ENCODE measurements at regions not wholly inside any gene's neighbourhood (a gene's known extent, or its start where the extent isn't known, plus 50 kb on each side); places are given as distances from the start of the nearest gene placed in this dataset.

GRCh38 chr2:166812166-166812891, 76.0 kb upstream of the XIRP2 start:
- TF ChIP-seq EZH2phosphoT487 (IDR thresholded peaks at IDR 0.05; ENCODE audit: unreplicated experiment) (no peak), ZNF114 (CRISPR knock-in tag; IDR thresholded peaks at IDR 0.05) (no peak), CREB1 (CRISPR knock-in tag; IDR thresholded peaks at IDR 0.05; ENCODE audit: low read depth) (no peak), NANOG (IDR thresholded peaks at IDR 0.05; ENCODE audit: borderline replicate concordance) (no peak), EZH2 (IDR thresholded peaks at IDR 0.05; ENCODE audit: low read depth, unreplicated experiment) (no peak)
- TF ChIP-seq, protein P1, sequence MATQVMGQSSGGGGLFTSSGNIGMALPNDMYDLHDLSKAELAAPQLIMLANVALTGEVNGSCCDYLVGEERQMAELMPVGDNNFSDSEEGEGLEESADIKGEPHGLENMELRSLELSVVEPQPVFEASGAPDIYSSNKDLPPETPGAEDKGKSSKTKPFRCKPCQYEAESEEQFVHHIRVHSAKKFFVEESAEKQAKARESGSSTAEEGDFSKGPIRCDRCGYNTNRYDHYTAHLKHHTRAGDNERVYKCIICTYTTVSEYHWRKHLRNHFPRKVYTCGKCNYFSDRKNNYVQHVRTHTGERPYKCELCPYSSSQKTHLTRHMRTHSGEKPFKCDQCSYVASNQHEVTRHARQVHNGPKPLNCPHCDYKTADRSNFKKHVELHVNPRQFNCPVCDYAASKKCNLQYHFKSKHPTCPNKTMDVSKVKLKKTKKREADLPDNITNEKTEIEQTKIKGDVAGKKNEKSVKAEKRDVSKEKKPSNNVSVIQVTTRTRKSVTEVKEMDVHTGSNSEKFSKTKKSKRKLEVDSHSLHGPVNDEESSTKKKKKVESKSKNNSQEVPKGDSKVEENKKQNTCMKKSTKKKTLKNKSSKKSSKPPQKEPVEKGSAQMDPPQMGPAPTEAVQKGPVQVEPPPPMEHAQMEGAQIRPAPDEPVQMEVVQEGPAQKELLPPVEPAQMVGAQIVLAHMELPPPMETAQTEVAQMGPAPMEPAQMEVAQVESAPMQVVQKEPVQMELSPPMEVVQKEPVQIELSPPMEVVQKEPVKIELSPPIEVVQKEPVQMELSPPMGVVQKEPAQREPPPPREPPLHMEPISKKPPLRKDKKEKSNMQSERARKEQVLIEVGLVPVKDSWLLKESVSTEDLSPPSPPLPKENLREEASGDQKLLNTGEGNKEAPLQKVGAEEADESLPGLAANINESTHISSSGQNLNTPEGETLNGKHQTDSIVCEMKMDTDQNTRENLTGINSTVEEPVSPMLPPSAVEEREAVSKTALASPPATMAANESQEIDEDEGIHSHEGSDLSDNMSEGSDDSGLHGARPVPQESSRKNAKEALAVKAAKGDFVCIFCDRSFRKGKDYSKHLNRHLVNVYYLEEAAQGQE (IDR thresholded peaks at IDR 0.05; ENCODE audit: unreplicated experiment), result no peak
- TF ChIP-seq, protein P2, sequence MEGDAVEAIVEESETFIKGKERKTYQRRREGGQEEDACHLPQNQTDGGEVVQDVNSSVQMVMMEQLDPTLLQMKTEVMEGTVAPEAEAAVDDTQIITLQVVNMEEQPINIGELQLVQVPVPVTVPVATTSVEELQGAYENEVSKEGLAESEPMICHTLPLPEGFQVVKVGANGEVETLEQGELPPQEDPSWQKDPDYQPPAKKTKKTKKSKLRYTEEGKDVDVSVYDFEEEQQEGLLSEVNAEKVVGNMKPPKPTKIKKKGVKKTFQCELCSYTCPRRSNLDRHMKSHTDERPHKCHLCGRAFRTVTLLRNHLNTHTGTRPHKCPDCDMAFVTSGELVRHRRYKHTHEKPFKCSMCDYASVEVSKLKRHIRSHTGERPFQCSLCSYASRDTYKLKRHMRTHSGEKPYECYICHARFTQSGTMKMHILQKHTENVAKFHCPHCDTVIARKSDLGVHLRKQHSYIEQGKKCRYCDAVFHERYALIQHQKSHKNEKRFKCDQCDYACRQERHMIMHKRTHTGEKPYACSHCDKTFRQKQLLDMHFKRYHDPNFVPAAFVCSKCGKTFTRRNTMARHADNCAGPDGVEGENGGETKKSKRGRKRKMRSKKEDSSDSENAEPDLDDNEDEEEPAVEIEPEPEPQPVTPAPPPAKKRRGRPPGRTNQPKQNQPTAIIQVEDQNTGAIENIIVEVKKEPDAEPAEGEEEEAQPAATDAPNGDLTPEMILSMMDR (conservative IDR thresholded peaks at IDR 0.05; ENCODE audit: low read depth in 2 of 2), result no peak

Measured in GM23338 (cell line).